H9 (cell line): ENCODE measurements at regions not wholly inside any gene's neighbourhood (a gene's known extent, or its start where the extent isn't known, plus 50 kb on each side); places are given as distances from the start of the nearest gene placed in this dataset.

ENCODE experiments used
- DNase-seq: peaks from one replicate; pipeline ENCODE4 v3.0.0-alpha.2; 2017
- H2AFZ ChIP-seq: one replicate; pipeline ENCODE4 v1.6.1; 2013; ENCODE audit warnings: mild to moderate bottlenecking, low read length, control low read depth, moderate library complexity
- H2AK5ac ChIP-seq: 2 replicates; pipeline ENCODE4 v1.6.1; 2013; ENCODE audit warnings: low read length, control low read depth, mixed read lengths; ENCODE audit not compliant: insufficient read length
- H2BK120ac ChIP-seq: one replicate; pipeline ENCODE4 v1.6.1; 2013; ENCODE audit warnings: low read depth, mild to moderate bottlenecking, low read length, control low read depth, inconsistent platforms; ENCODE audit not compliant: poor library complexity, severe bottlenecking
- H2BK12ac ChIP-seq: 2 replicates; pipeline ENCODE4 v1.6.1; 2013; ENCODE audit warnings: low read length, control low read depth, mixed read lengths, low read depth; ENCODE audit not compliant: insufficient read length
- H2BK15ac ChIP-seq: 2 replicates; pipeline ENCODE4 v1.6.1; 2013; ENCODE audit warnings: low read depth, low read length, control low read depth
- H2BK20ac ChIP-seq: one replicate; pipeline ENCODE4 v1.6.1; 2013; ENCODE audit warnings: low read depth, mild to moderate bottlenecking, low read length, control low read depth, inconsistent platforms; ENCODE audit not compliant: poor library complexity, severe bottlenecking
- H2BK5ac ChIP-seq: 2 replicates; pipeline ENCODE4 v1.6.1; 2013; ENCODE audit warnings: low read length, control low read depth, mixed read lengths; ENCODE audit not compliant: insufficient read length
- H3K14ac ChIP-seq: 2 replicates; pipeline ENCODE4 v1.6.1; 2013; ENCODE audit warnings: low read length, control low read depth; ENCODE audit not compliant: insufficient read depth
- H3K18ac ChIP-seq: 2 replicates; pipeline ENCODE4 v1.6.1; 2013; ENCODE audit warnings: low read depth, mild to moderate bottlenecking, mixed read lengths, low read length, control low read depth; ENCODE audit not compliant: insufficient read length
- H3K23ac ChIP-seq: 2 replicates; pipeline ENCODE4 v1.6.1; 2013; ENCODE audit warnings: low read length, control low read depth, mixed read lengths, low read depth; ENCODE audit not compliant: insufficient read length
- H3K23me2 ChIP-seq: 2 replicates; pipeline ENCODE4 v1.6.1; 2013; ENCODE audit warnings: low read depth, mild to moderate bottlenecking, mixed read lengths, low read length, control low read depth; ENCODE audit not compliant: insufficient read length, poor library complexity, severe bottlenecking
- H3K27ac ChIP-seq: 2 replicates; pipeline ENCODE4 v1.5.1; 2013; ENCODE audit warnings: low read length, control low read depth, mixed read lengths, low read depth; ENCODE audit not compliant: insufficient read length
- H3K27me3 ChIP-seq: 2 replicates; pipeline ENCODE4 v1.6.1; 2013; ENCODE audit warnings: low read length, control low read depth, inconsistent platforms; ENCODE audit not compliant: insufficient read depth
- H3K4ac ChIP-seq: 2 replicates; pipeline ENCODE4 v1.6.1; 2013; ENCODE audit warnings: low read depth, mild to moderate bottlenecking, control low read depth, inconsistent platforms, low read length, moderate library complexity
- H3K4me1 ChIP-seq: 2 replicates; pipeline ENCODE4 v1.6.1; 2013; ENCODE audit warnings: low read length, control low read depth, inconsistent platforms; ENCODE audit not compliant: insufficient read depth
- H3K4me2 ChIP-seq: 2 replicates; pipeline ENCODE4 v1.6.1; 2013; ENCODE audit warnings: low read length, control low read depth, mixed read lengths; ENCODE audit not compliant: insufficient read length, insufficient read depth
- H3K56ac ChIP-seq: 2 replicates; pipeline ENCODE4 v1.6.1; 2013; ENCODE audit warnings: low read depth, mild to moderate bottlenecking, mixed read lengths, low read length, control low read depth; ENCODE audit not compliant: insufficient read length
- H3K79me1 ChIP-seq: 2 replicates; pipeline ENCODE4 v1.6.1; 2013; ENCODE audit warnings: low read depth, mild to moderate bottlenecking, moderate library complexity, low read length, control low read depth, inconsistent platforms; ENCODE audit not compliant: insufficient read depth, poor library complexity, severe bottlenecking
- H3K79me2 ChIP-seq: 2 replicates; pipeline ENCODE4 v1.6.1; 2013; ENCODE audit warnings: low read length, control low read depth, inconsistent platforms; ENCODE audit not compliant: insufficient read depth
- H3K9ac ChIP-seq: 2 replicates; pipeline ENCODE4 v1.6.1; 2013; ENCODE audit warnings: low read length, control low read depth, mixed read lengths; ENCODE audit not compliant: insufficient read length; ENCODE audit errors: extremely low read depth
- H3K9me3 ChIP-seq: one replicate; pipeline ENCODE4 v1.6.1; 2013; ENCODE audit warnings: low read depth, low read length, inconsistent platforms; ENCODE audit not compliant: control insufficient read depth
- H3T11ph ChIP-seq: one replicate; pipeline ENCODE4 v1.6.1; 2013; ENCODE audit warnings: mild to moderate bottlenecking, low read length, control low read depth, inconsistent platforms
- H4K20me1 ChIP-seq: one replicate; pipeline ENCODE4 v1.6.1; 2013; ENCODE audit not compliant: control insufficient read depth, insufficient read length, insufficient read depth
- H4K5ac ChIP-seq: 2 replicates; pipeline ENCODE4 v1.6.1; 2013; ENCODE audit warnings: low read depth, mild to moderate bottlenecking, mixed read lengths, low read length, control low read depth; ENCODE audit not compliant: insufficient read length
- H4K8ac ChIP-seq: replicated peaks from 2 replicates; pipeline ENCODE4 v1.6.1; 2013; ENCODE audit warnings: low read length, control low read depth, mixed read lengths, low read depth; ENCODE audit not compliant: insufficient read length
- H4K91ac ChIP-seq: 2 replicates; pipeline ENCODE4 v1.6.1; 2013; ENCODE audit warnings: low read depth, mild to moderate bottlenecking, moderate library complexity, mixed read lengths, low read length, control low read depth; ENCODE audit not compliant: insufficient read length
- H3K27ac Mint-ChIP-seq, 3 experiments: 2 replicates in 2 of 3; 3 replicates in 1 of 3; pipeline ENCODE4 v1.8.0; 2020 to 2021; ENCODE audit warnings: mixed read lengths in 3 of 3, mild to moderate bottlenecking in 1 of 3, moderate library complexity in 1 of 3
- H3K27me3 Mint-ChIP-seq: 2 replicates; pipeline ENCODE4 v1.8.0; 2021; ENCODE audit warnings: low read depth, mild to moderate bottlenecking, moderate library complexity, mixed read lengths
- H3K36me3 Mint-ChIP-seq, 3 experiments: 2 replicates in 2 of 3; 3 replicates in 1 of 3; pipeline ENCODE4 v1.8.0; 2020 to 2021; ENCODE audit warnings: low read depth in 3 of 3, mixed read lengths in 3 of 3; ENCODE audit not compliant: insufficient read depth in 1 of 3
- H3K4me1 Mint-ChIP-seq, 2 experiments: 2 replicates each; pipeline ENCODE4 v1.8.0; 2020; ENCODE audit warnings: mixed read lengths in 2 of 2
- H3K4me3 Mint-ChIP-seq, 2 experiments: 2 replicates in 1 of 2; 3 replicates in 1 of 2; pipeline ENCODE4 v1.8.0; 2020 to 2021; ENCODE audit warnings: mild to moderate bottlenecking in 2 of 2, mixed read lengths in 2 of 2, moderate library complexity in 1 of 2
- H3K9me3 Mint-ChIP-seq, 2 experiments: 2 replicates in 1 of 2; 3 replicates in 1 of 2; pipeline ENCODE4 v1.8.0; 2020; ENCODE audit warnings: mild to moderate bottlenecking in 2 of 2, mixed read lengths in 2 of 2, moderate library complexity in 1 of 2
- WGBS: extraction: QIAGEN DNeasy Blood & Tissue Kit; methylation state at CpG from one replicate; pipeline ENCODE4 v1.1.7; 2013; ENCODE audit warnings: missing lambda C conversion rate, low lambda C conversion rate, mixed read lengths; ENCODE audit not compliant: insufficient read length; ENCODE audit errors: extremely low coverage; 5-methylcytosine and 5-hydroxymethylcytosine counted together
- TF ChIP-seq, protein P1 (sequence below): fragments of 200-600 bp; sonication (generic); conservative IDR thresholded peaks from 3 replicates; pipeline ENCODE4 v1.8.0; 2021; ENCODE audit warnings: antibody characterized with exemption, mild to moderate bottlenecking

DNA sequence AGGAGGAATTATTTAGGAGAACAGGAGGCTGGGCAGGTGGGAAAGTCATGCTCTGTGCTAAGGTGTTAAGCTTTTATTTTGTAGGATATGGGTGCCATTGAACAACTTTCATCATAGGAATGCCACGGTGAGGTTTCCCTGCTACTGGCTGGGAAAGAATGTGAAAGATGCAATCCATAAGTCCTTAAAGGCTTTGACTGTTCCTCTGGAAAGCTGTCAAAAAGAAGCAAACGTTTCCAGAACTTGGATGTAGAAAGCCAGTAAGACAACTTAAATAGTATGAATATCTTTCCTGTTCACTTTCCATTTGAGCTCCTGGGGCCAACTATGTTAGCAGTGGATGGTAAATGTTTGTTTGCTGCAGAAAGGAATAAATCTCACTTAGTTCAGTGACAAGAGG lies 574.4 kb downstream of the RNF144B start:
- H2AFZ ChIP-seq, result no peak overlapping the region
- no peak overlapping the region for H3K14ac ChIP-seq
- H3K4me2 ChIP-seq, result no peak overlapping the region
- no peak overlapping the region for H2BK20ac ChIP-seq
- H3K27me3 ChIP-seq, result no peaks in the 10 kb centered on the region
- no peak overlapping the region for H3K23ac ChIP-seq
- H4K5ac ChIP-seq, result no peak overlapping the region
- no peak overlapping the region for H3K56ac ChIP-seq
- no peaks in the 10 kb centered on the region for H3K23me2 ChIP-seq
- Mint-ChIP-seq H3K27me3 (no peaks in the 10 kb centered on the region; the same call in 1 of the 2 replicates), H3K27ac (peak overlapping the region in 1 of 3 experiments; percentile 42; a peak in 1 of 7 replicates), H3K4me3 (no peak overlapping the region), H3K9me3 (no peaks in the 10 kb centered on the region; a peak in 1 of 5 replicates), H3K36me3 (no peaks in the 10 kb centered on the region), H3K4me1 (no peaks in the 10 kb centered on the region)
- H3K79me1 ChIP-seq, result no peaks in the 10 kb centered on the region
- no peak overlapping the region for H2BK5ac ChIP-seq
- DNase-seq, result no peak
- no peaks in the 10 kb centered on the region for H3K4me1 ChIP-seq
- TF ChIP-seq, protein P1, sequence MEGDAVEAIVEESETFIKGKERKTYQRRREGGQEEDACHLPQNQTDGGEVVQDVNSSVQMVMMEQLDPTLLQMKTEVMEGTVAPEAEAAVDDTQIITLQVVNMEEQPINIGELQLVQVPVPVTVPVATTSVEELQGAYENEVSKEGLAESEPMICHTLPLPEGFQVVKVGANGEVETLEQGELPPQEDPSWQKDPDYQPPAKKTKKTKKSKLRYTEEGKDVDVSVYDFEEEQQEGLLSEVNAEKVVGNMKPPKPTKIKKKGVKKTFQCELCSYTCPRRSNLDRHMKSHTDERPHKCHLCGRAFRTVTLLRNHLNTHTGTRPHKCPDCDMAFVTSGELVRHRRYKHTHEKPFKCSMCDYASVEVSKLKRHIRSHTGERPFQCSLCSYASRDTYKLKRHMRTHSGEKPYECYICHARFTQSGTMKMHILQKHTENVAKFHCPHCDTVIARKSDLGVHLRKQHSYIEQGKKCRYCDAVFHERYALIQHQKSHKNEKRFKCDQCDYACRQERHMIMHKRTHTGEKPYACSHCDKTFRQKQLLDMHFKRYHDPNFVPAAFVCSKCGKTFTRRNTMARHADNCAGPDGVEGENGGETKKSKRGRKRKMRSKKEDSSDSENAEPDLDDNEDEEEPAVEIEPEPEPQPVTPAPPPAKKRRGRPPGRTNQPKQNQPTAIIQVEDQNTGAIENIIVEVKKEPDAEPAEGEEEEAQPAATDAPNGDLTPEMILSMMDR, result no peak
- no peak overlapping the region for H3K9ac ChIP-seq
- no peaks in the 10 kb centered on the region for H3K79me2 ChIP-seq
- no peak overlapping the region for H2AK5ac ChIP-seq
- no peak overlapping the region for H4K8ac ChIP-seq
- no CpG with 5 or more reads among the region's 2 CpGs for WGBS
- no peaks in the 10 kb centered on the region for H3K9me3 ChIP-seq
- H2BK15ac ChIP-seq, result no peak overlapping the region
- no peak overlapping the region for H3K18ac ChIP-seq
- no peaks in the 10 kb centered on the region for H4K20me1 ChIP-seq
- H2BK120ac ChIP-seq, result no peak overlapping the region
- H4K91ac ChIP-seq, result no peak overlapping the region
- no peak overlapping the region for H2BK12ac ChIP-seq
- H3T11ph ChIP-seq, result no peak overlapping the region
- H3K4ac ChIP-seq, result no peak overlapping the region
- no peak overlapping the region for H3K27ac ChIP-seq
